OCI-LY1 (cell line): ENCODE measurements at regions not wholly inside any gene's neighbourhood (a gene's known extent, or its start where the extent isn't known, plus 50 kb on each side); places are given as distances from the start of the nearest gene placed in this dataset.
A peak's percentile ranks its signal among the peaks of the same experiment; 100 is the strongest.

Source experiments
- H2AFZ ChIP-seq: fragments of 200-600 bp; sonication (generic), shearing (Covaris generic); 2 replicates; pipeline ENCODE4 v1.6.0; 2014; ENCODE audit warnings: antibody characterized with exemption, mild to moderate bottlenecking, low read length
- H3F3A ChIP-seq: fragments of 200-600 bp; sonication (generic), shearing (Covaris generic); 2 replicates; pipeline ENCODE4 v1.6.0; 2014; ENCODE audit warnings: mild to moderate bottlenecking, antibody characterized with exemption, low read length, moderate library complexity; ENCODE audit not compliant: insufficient read depth
- H3K27ac ChIP-seq: fragments of 200-600 bp; sonication (generic); 2 replicates; pipeline ENCODE4 v1.5.1; 2014; ENCODE audit warnings: low read length, mixed run types, mild to moderate bottlenecking, low read depth; ENCODE audit not compliant: poor library complexity, severe bottlenecking
- H3K27me3 ChIP-seq: fragments of 200-600 bp; sonication (generic); 2 replicates; pipeline ENCODE4 v1.6.0; 2014; ENCODE audit warnings: antibody characterized with exemption, mild to moderate bottlenecking, low read length, moderate library complexity; ENCODE audit not compliant: insufficient read depth
- H3K36me3 ChIP-seq: fragments of 200-600 bp; sonication (generic); 2 replicates; pipeline ENCODE4 v1.6.1; 2014; ENCODE audit warnings: mild to moderate bottlenecking, antibody characterized with exemption, low read length, moderate library complexity, mixed read lengths; ENCODE audit not compliant: insufficient read depth
- H3K4me1 ChIP-seq: fragments of 200-600 bp; sonication (generic); 2 replicates; pipeline ENCODE4 v1.5.1; 2014; ENCODE audit warnings: mild to moderate bottlenecking, low read length, moderate library complexity; ENCODE audit not compliant: insufficient read depth, severe bottlenecking
- H3K4me2 ChIP-seq: fragments of 200-600 bp; sonication (generic), shearing (Covaris generic); 2 replicates; pipeline ENCODE4 v1.6.1; 2014; ENCODE audit warnings: low read length
- H3K4me3 ChIP-seq: fragments of 200-600 bp; sonication (generic); 2 replicates; pipeline ENCODE4 v1.5.1; 2014; ENCODE audit warnings: low read length, low read depth, mild to moderate bottlenecking, mixed read lengths; ENCODE audit not compliant: poor library complexity, severe bottlenecking
- H3K79me2 ChIP-seq: fragments of 200-600 bp; shearing (Covaris generic); 2 replicates; pipeline ENCODE4 v1.6.1; 2016; ENCODE audit warnings: mixed run types, low read length, mixed read lengths; ENCODE audit not compliant: insufficient read depth
- H3K9ac ChIP-seq: fragments of 200-600 bp; sonication (generic), shearing (Covaris generic); 2 replicates; pipeline ENCODE4 v1.6.1; 2014; ENCODE audit warnings: mild to moderate bottlenecking, low read length, mixed read lengths
- H3K9me2 ChIP-seq: fragments of 200-600 bp; sonication (generic), shearing (Covaris generic); 2 replicates; pipeline ENCODE4 v1.6.1; 2014; ENCODE audit warnings: low read depth, mild to moderate bottlenecking, low read length, mixed read lengths
- H3K9me3 ChIP-seq: fragments of 200-600 bp; shearing (Covaris generic); 2 replicates; pipeline ENCODE4 v1.6.1; 2014; ENCODE audit warnings: low read length, mixed read lengths
- H4K20me1 ChIP-seq: fragments of 200-600 bp; sonication (generic), shearing (Covaris generic); 2 replicates; pipeline ENCODE4 v1.6.0; 2016; ENCODE audit warnings: mild to moderate bottlenecking, low read length; ENCODE audit not compliant: insufficient read depth
- EZH2 ChIP-seq: fragments of 200-600 bp; sonication (generic), shearing (Covaris generic); IDR thresholded peaks from 2 replicates; pipeline ENCODE4 v1.8.0; 2017; ENCODE audit warnings: borderline replicate concordance, mixed run types, mild to moderate bottlenecking, antibody characterized with exemption, low read length, moderate library complexity, mixed read lengths
- TF ChIP-seq, protein P1 (sequence below): fragments of 200-600 bp; sonication (generic), shearing (Covaris generic); IDR thresholded peaks from 2 replicates; pipeline ENCODE4 v1.5.1; 2017; ENCODE audit warnings: mild to moderate bottlenecking, antibody characterized with exemption, low read length, moderate library complexity, mixed read lengths

DNA sequence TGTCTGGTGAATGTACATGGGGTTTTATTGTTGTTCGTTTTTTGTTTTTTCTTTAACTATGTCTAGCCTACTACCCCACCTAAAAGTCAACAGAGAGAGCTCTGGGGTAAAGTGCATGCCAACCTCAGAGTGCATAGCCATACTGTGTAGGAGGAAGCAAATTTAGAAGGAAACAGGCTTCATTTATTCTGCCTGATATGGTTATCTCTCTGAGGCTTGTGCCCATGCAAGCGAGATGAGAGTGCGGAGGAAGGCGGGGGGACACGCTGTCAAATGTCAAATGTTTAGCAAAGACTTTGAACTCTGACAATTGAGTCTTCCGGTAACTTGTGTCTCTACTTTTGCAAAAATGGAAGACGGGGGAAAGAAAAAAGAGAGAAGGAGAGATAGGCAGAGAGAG lies 295.5 kb downstream of the ETS1 start:
- Histone ChIP-seq H3F3A (no peaks in the 10 kb centered on the region), H3K27ac (peak overlapping the region; percentile 85), H3K79me2 (no peaks in the 10 kb centered on the region), H3K4me3 (peak overlapping the region; percentile 31), H3K9ac (peak overlapping the region; percentile 52; the same call in 1 of the 2 replicates), H3K4me1 (peaks cover 32% of the 10 kb centered on the region), H3K36me3 (no peaks in the 10 kb centered on the region), H2AFZ (peak overlapping the region; percentile 48; the same call in 1 of the 2 replicates), H3K27me3 (no peaks in the 10 kb centered on the region), H3K4me2 (peak overlapping the region; percentile 62), H3K9me3 (no peaks in the 10 kb centered on the region), H3K9me2 (no peaks in the 10 kb centered on the region), H4K20me1 (no peaks in the 10 kb centered on the region)
- TF ChIP-seq EZH2: no peak
- TF ChIP-seq, protein P1, sequence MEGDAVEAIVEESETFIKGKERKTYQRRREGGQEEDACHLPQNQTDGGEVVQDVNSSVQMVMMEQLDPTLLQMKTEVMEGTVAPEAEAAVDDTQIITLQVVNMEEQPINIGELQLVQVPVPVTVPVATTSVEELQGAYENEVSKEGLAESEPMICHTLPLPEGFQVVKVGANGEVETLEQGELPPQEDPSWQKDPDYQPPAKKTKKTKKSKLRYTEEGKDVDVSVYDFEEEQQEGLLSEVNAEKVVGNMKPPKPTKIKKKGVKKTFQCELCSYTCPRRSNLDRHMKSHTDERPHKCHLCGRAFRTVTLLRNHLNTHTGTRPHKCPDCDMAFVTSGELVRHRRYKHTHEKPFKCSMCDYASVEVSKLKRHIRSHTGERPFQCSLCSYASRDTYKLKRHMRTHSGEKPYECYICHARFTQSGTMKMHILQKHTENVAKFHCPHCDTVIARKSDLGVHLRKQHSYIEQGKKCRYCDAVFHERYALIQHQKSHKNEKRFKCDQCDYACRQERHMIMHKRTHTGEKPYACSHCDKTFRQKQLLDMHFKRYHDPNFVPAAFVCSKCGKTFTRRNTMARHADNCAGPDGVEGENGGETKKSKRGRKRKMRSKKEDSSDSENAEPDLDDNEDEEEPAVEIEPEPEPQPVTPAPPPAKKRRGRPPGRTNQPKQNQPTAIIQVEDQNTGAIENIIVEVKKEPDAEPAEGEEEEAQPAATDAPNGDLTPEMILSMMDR: no peak

- H3K36me3 ChIP-seq: no peaks in the 10 kb centered on the region
- H3K4me1 ChIP-seq: peaks cover 32% of the 10 kb centered on the region
- peak overlapping the region; percentile 85 for H3K27ac ChIP-seq
- H3K4me2 ChIP-seq: peak overlapping the region; percentile 62
- H3K9me3 ChIP-seq: no peaks in the 10 kb centered on the region
- H3K9ac ChIP-seq: peak overlapping the region; percentile 52; the same call in 1 of the 2 replicates
- H3F3A ChIP-seq: no peaks in the 10 kb centered on the region
- H4K20me1 ChIP-seq: no peaks in the 10 kb centered on the region
- TF ChIP-seq, protein P1: no peak
- no peak for TF ChIP-seq EZH2
- peak overlapping the region; percentile 38 for H3K4me3 ChIP-seq
- H3K27me3 ChIP-seq: no peaks in the 10 kb centered on the region
- H3K9me2 ChIP-seq: no peaks in the 10 kb centered on the region
- H2AFZ ChIP-seq: no peak overlapping the region
- H3K79me2 ChIP-seq: no peaks in the 10 kb centered on the region
Observed at GRCh38 chr11:128291007-128291406, 296.4 kb downstream of the ETS1 start.

- peak overlapping the region; percentile 52; the same call in 1 of the 2 replicates for H3K9ac ChIP-seq
- TF ChIP-seq, protein P1: peak; percentile 78
- TF ChIP-seq EZH2: no peak
- no peaks in the 10 kb centered on the region for H3K9me3 ChIP-seq
- no peaks in the 10 kb centered on the region for H3F3A ChIP-seq
- H3K79me2 ChIP-seq: no peaks in the 10 kb centered on the region
- H3K4me2 ChIP-seq: peak overlapping the region; percentile 62
- peak overlapping the region; percentile 85 for H3K27ac ChIP-seq
- H3K36me3 ChIP-seq: no peaks in the 10 kb centered on the region
- H4K20me1 ChIP-seq: no peaks in the 10 kb centered on the region
- peaks cover 32% of the 10 kb centered on the region for H3K4me1 ChIP-seq
- peak overlapping the region; percentile 38 for H3K4me3 ChIP-seq
- H2AFZ ChIP-seq: no peak overlapping the region
- no peaks in the 10 kb centered on the region for H3K9me2 ChIP-seq
- no peaks in the 10 kb centered on the region for H3K27me3 ChIP-seq
Observed at GRCh38 chr11:128290106-128290840, 297.1 kb downstream of the ETS1 start.
